ENCODE measurements at regions not wholly inside any gene's neighbourhood (a gene's known extent, or its start where the extent isn't known, plus 50 kb on each side); places are given as distances from the start of the nearest gene placed in this dataset.

- ATAC-seq (ENCODE audit: low FRiP score), result no peak
- H3K36me3 ChIP-seq (ENCODE audit: control insufficient read depth in 1 of 2, insufficient read depth in 2 of 2, low read length in 1 of 2), result no peaks in the 10 kb centered on the region
- no peak for DNase-seq
- 75 to 83% methylated on average over 1 of the region's 1 CpG for WGBS, 2 donors
- H3K27ac ChIP-seq (ENCODE audit: low read depth in 1 of 2, low read length in 2 of 2), result no peak overlapping the region
- intact Hi-C loops (cut with DNase I), result no loop called here
- no peaks in the 10 kb centered on the region for H3K27me3 ChIP-seq (ENCODE audit: control insufficient read depth in 1 of 2, insufficient read depth in 2 of 2, low read length in 1 of 2)
- H3K9me3 ChIP-seq (ENCODE audit: control insufficient read depth, low read length), result no peaks in the 10 kb centered on the region
- H3K4me1 ChIP-seq (ENCODE audit: control insufficient read depth in 1 of 2, insufficient read depth in 2 of 2, low read length in 2 of 2), result no peaks in the 10 kb centered on the region
- no peak overlapping the region for H3K4me3 ChIP-seq (ENCODE audit: low read length in 2 of 2)
Measured at GRCh38 chr13:74835579-74835978, 646.4 kb downstream of the TBC1D4 start.

- Histone ChIP-seq H3K4me3 (ENCODE audit: low read length in 2 of 2) (no peak overlapping the region), H3K27me3 (ENCODE audit: control insufficient read depth in 1 of 2, insufficient read depth in 2 of 2, low read length in 1 of 2) (no peaks in the 10 kb centered on the region), H3K36me3 (ENCODE audit: control insufficient read depth in 1 of 2, insufficient read depth in 2 of 2, low read length in 1 of 2) (no peaks in the 10 kb centered on the region), H3K4me1 (ENCODE audit: control insufficient read depth in 1 of 2, insufficient read depth in 2 of 2, low read length in 2 of 2) (no peaks in the 10 kb centered on the region), H3K27ac (ENCODE audit: low read depth in 1 of 2, low read length in 2 of 2) (no peak overlapping the region), H3K9me3 (ENCODE audit: control insufficient read depth, low read length) (no peaks in the 10 kb centered on the region)
- intact Hi-C loops (cut with DNase I), result no loop called here
- no peak for DNase-seq
- no peak for ATAC-seq (ENCODE audit: low FRiP score)
Measured at GRCh38 chr13:74825938-74826246, 656.1 kb downstream of the TBC1D4 start.

- Histone ChIP-seq H3K27me3 (ENCODE audit: control insufficient read depth in 1 of 2, insufficient read depth in 2 of 2, low read length in 1 of 2) (no peaks in the 10 kb centered on the region), H3K4me3 (ENCODE audit: low read length in 2 of 2) (no peak overlapping the region), H3K27ac (ENCODE audit: low read depth in 1 of 2, low read length in 2 of 2) (no peak overlapping the region), H3K9me3 (ENCODE audit: control insufficient read depth, low read length) (no peaks in the 10 kb centered on the region), H3K4me1 (ENCODE audit: control insufficient read depth in 1 of 2, insufficient read depth in 2 of 2, low read length in 2 of 2) (no peaks in the 10 kb centered on the region), H3K36me3 (ENCODE audit: control insufficient read depth in 1 of 2, insufficient read depth in 2 of 2, low read length in 1 of 2) (no peaks in the 10 kb centered on the region)
- intact Hi-C loops (cut with DNase I), result no loop called here
- WGBS, 2 donors, result 91 to 95% methylated on average over 2 of the region's 2 CpGs
- DNase-seq (no peak), ATAC-seq (ENCODE audit: low FRiP score) (no peak)
Measured at GRCh38 chr13:74825152-74825937, 656.6 kb downstream of the TBC1D4 start.

GRCh38 chr13:74820809-74821208 is 661.2 kb downstream of the TBC1D4 start:
- no peaks in the 10 kb centered on the region for H3K4me1 ChIP-seq (ENCODE audit: control insufficient read depth in 1 of 2, insufficient read depth in 2 of 2, low read length in 2 of 2)
- 87 to 91% methylated on average over 3 of the region's 3 CpGs for WGBS, 2 donors
- H3K9me3 ChIP-seq (ENCODE audit: control insufficient read depth, low read length), result no peaks in the 10 kb centered on the region
- intact Hi-C loops (cut with DNase I), result no loop called here
- no peak for ATAC-seq (ENCODE audit: low FRiP score)
- no peak for DNase-seq
- no peaks in the 10 kb centered on the region for H3K27me3 ChIP-seq (ENCODE audit: control insufficient read depth in 1 of 2, insufficient read depth in 2 of 2, low read length in 1 of 2)
- H3K27ac ChIP-seq (ENCODE audit: low read depth in 1 of 2, low read length in 2 of 2), result no peak overlapping the region
- no peaks in the 10 kb centered on the region for H3K36me3 ChIP-seq (ENCODE audit: control insufficient read depth in 1 of 2, insufficient read depth in 2 of 2, low read length in 1 of 2)
- no peak overlapping the region for H3K4me3 ChIP-seq (ENCODE audit: low read length in 2 of 2)

- no peak for DNase-seq
- intact Hi-C loops (cut with DNase I), result no loop called here
- Histone ChIP-seq H3K27me3 (ENCODE audit: control insufficient read depth in 1 of 2, insufficient read depth in 2 of 2, low read length in 1 of 2) (no peaks in the 10 kb centered on the region), H3K27ac (ENCODE audit: low read depth in 1 of 2, low read length in 2 of 2) (no peak overlapping the region), H3K9me3 (ENCODE audit: control insufficient read depth, low read length) (no peaks in the 10 kb centered on the region), H3K4me3 (ENCODE audit: low read length in 2 of 2) (no peak overlapping the region), H3K36me3 (ENCODE audit: control insufficient read depth in 1 of 2, insufficient read depth in 2 of 2, low read length in 1 of 2) (no peaks in the 10 kb centered on the region), H3K4me1 (ENCODE audit: control insufficient read depth in 1 of 2, insufficient read depth in 2 of 2, low read length in 2 of 2) (no peaks in the 10 kb centered on the region)
- no peak for ATAC-seq (ENCODE audit: low FRiP score)
- 58 to 65% methylated on average over 2 of the region's 2 CpGs for WGBS, 2 donors
Measured at GRCh38 chr13:74819549-74819948, 662.4 kb downstream of the TBC1D4 start.

- WGBS, 2 donors, result 23 to 46% methylated on average over 1 of the region's 1 CpG
- intact Hi-C loops (cut with DNase I), result no loop called here
- Histone ChIP-seq H3K4me1 (ENCODE audit: control insufficient read depth in 1 of 2, insufficient read depth in 2 of 2, low read length in 2 of 2) (no peaks in the 10 kb centered on the region), H3K27me3 (ENCODE audit: control insufficient read depth in 1 of 2, insufficient read depth in 2 of 2, low read length in 1 of 2) (no peaks in the 10 kb centered on the region), H3K4me3 (ENCODE audit: low read length in 2 of 2) (no peak overlapping the region), H3K36me3 (ENCODE audit: control insufficient read depth in 1 of 2, insufficient read depth in 2 of 2, low read length in 1 of 2) (no peaks in the 10 kb centered on the region), H3K9me3 (ENCODE audit: control insufficient read depth, low read length) (no peaks in the 10 kb centered on the region), H3K27ac (ENCODE audit: low read depth in 1 of 2, low read length in 2 of 2) (no peak overlapping the region)
- ATAC-seq (ENCODE audit: low FRiP score) (no peak), DNase-seq (no peak)
Measured at GRCh38 chr13:74816737-74817136, 665.2 kb downstream of the TBC1D4 start.

GRCh38 chr13:74796157-74796556 is 662.0 kb upstream of the KLF12 start:
- ATAC-seq (ENCODE audit: low FRiP score) (no peak), DNase-seq (no peak)
- Histone ChIP-seq H3K27me3 (ENCODE audit: control insufficient read depth in 1 of 2, insufficient read depth in 2 of 2, low read length in 1 of 2) (no peaks in the 10 kb centered on the region), H3K4me1 (ENCODE audit: control insufficient read depth in 1 of 2, insufficient read depth in 2 of 2, low read length in 2 of 2) (no peaks in the 10 kb centered on the region), H3K27ac (ENCODE audit: low read depth in 1 of 2, low read length in 2 of 2) (no peak overlapping the region), H3K36me3 (ENCODE audit: control insufficient read depth in 1 of 2, insufficient read depth in 2 of 2, low read length in 1 of 2) (no peaks in the 10 kb centered on the region), H3K9me3 (ENCODE audit: control insufficient read depth, low read length) (no peaks in the 10 kb centered on the region), H3K4me3 (ENCODE audit: low read length in 2 of 2) (no peak overlapping the region)
- WGBS, 2 donors, result 82 to 86% methylated on average over 2 of the region's 2 CpGs
- intact Hi-C loops (cut with DNase I), result no loop called here

- no peaks in the 10 kb centered on the region for H3K36me3 ChIP-seq (ENCODE audit: control insufficient read depth in 1 of 2, insufficient read depth in 2 of 2, low read length in 1 of 2)
- ATAC-seq (ENCODE audit: low FRiP score) (no peak), DNase-seq (no peak)
- no peak overlapping the region for H3K27ac ChIP-seq (ENCODE audit: low read depth in 1 of 2, low read length in 2 of 2)
- H3K27me3 ChIP-seq (ENCODE audit: control insufficient read depth in 1 of 2, insufficient read depth in 2 of 2, low read length in 1 of 2), result no peaks in the 10 kb centered on the region
- intact Hi-C loops (cut with DNase I), result no loop called here
- no peaks in the 10 kb centered on the region for H3K9me3 ChIP-seq (ENCODE audit: control insufficient read depth, low read length)
- H3K4me3 ChIP-seq (ENCODE audit: low read length in 2 of 2), result no peak overlapping the region
- H3K4me1 ChIP-seq (ENCODE audit: control insufficient read depth in 1 of 2, insufficient read depth in 2 of 2, low read length in 2 of 2), result no peaks in the 10 kb centered on the region
Measured at GRCh38 chr13:74795526-74795925, 661.3 kb upstream of the KLF12 start.

- DNase-seq (no peak), ATAC-seq (ENCODE audit: low FRiP score) (no peak)
- intact Hi-C loops (cut with DNase I), result no loop called here
- Histone ChIP-seq H3K27me3 (ENCODE audit: control insufficient read depth in 1 of 2, insufficient read depth in 2 of 2, low read length in 1 of 2) (no peaks in the 10 kb centered on the region), H3K4me1 (ENCODE audit: control insufficient read depth in 1 of 2, insufficient read depth in 2 of 2, low read length in 2 of 2) (no peaks in the 10 kb centered on the region), H3K27ac (ENCODE audit: low read depth in 1 of 2, low read length in 2 of 2) (no peak overlapping the region), H3K9me3 (ENCODE audit: control insufficient read depth, low read length) (no peaks in the 10 kb centered on the region), H3K36me3 (ENCODE audit: control insufficient read depth in 1 of 2, insufficient read depth in 2 of 2, low read length in 1 of 2) (no peaks in the 10 kb centered on the region), H3K4me3 (ENCODE audit: low read length in 2 of 2) (no peak overlapping the region)
- WGBS, 2 donors, result 89% methylated on average over 3 of the region's 3 CpGs
Measured at GRCh38 chr13:74794582-74794981, 660.4 kb upstream of the KLF12 start.
